Sigmoid colon (tissue), 6 donors: ENCODE measurements at regions not wholly inside any gene's neighbourhood (a gene's known extent, or its start where the extent isn't known, plus 50 kb on each side); places are given as distances from the start of the nearest gene placed in this dataset.
"Not testable (repeated sequence)": the region's sequence is repeated elsewhere in the genome, so short reads cannot be mapped to it uniquely, and the experiment has no call there.

ENCODE experiments used
- DNase-seq: peaks from one replicate; pipeline ENCODE4 v3.0.0-alpha.2; 2019
- H3K27ac ChIP-seq, 4 donors: fragments of 200-600 bp; sonication (generic); one replicate each; pipeline ENCODE4 v1.5.1; 2016 to 2019; ENCODE audit warnings: mild to moderate bottlenecking in 1 of 4
- H3K27me3 ChIP-seq, 3 donors: fragments of 200-600 bp; sonication (generic); one replicate each; pipeline ENCODE4 v1.5.1; 2019; ENCODE audit warnings: mild to moderate bottlenecking in 1 of 3
- H3K36me3 ChIP-seq, 4 donors: fragments of 200-600 bp; sonication (generic); one replicate each; pipeline ENCODE4 v1.5.1; 2016 to 2019
- H3K4me1 ChIP-seq, 4 donors: fragments of 200-600 bp; sonication (generic); one replicate each; pipeline ENCODE4 v1.5.1; 2017 to 2019
- H3K4me3 ChIP-seq, 4 donors: fragments of 200-600 bp; sonication (generic); one replicate each; pipeline ENCODE4 v1.5.1; 2017 to 2019; ENCODE audit warnings: mild to moderate bottlenecking in 2 of 4, moderate library complexity in 1 of 4
- H3K9me3 ChIP-seq, 4 donors: fragments of 200-600 bp in 3 of 4; sonication (generic) in 3 of 4; one replicate each; pipeline versions ENCODE4 v1.5.1 to v1.6.1; 2013 to 2019
- CTCF ChIP-seq, 4 experiments: fragments of 450-650 bp in 3 of 4; fragments of 200-600 bp in 1 of 4; IDR thresholded peaks; one replicate each; pipeline ENCODE4 v1.5.1; 2016 to 2019; ENCODE audit warnings: antibody characterized with exemption in 4 of 4, mild to moderate bottlenecking in 3 of 4, moderate library complexity in 2 of 4
- EP300 ChIP-seq, 4 donors: sonication (generic); formaldehyde crosslinking; IDR thresholded peaks; one replicate each; pipeline ENCODE4 v1.6.1; 2017; ENCODE audit warnings: antibody characterized with exemption in 4 of 4
- POLR2A ChIP-seq, 2 donors: fragments of 450-650 bp; IDR thresholded peaks; one replicate each; pipeline ENCODE4 v1.6.1; 2016; ENCODE audit warnings: antibody characterized with exemption in 2 of 2, mild to moderate bottlenecking in 2 of 2, moderate library complexity in 2 of 2
- POLR2AphosphoS5 ChIP-seq, 4 donors: sonication (generic); formaldehyde crosslinking; IDR thresholded peaks; one replicate each; pipeline ENCODE4 v1.6.1; 2017; ENCODE audit warnings: antibody characterized with exemption in 4 of 4
- WGBS, 2 donors: extraction: QIAGEN DNeasy Blood & Tissue Kit; methylation state at CpG; one replicate each; pipeline ENCODE4 v1.1.7; 2013; 5-methylcytosine and 5-hydroxymethylcytosine counted together
- intact Hi-C: fragments of 100-400 bp; cut with DNase I; formaldehyde crosslinking; loops from one replicate; pipeline ENCODE4 v1.15.1; 2023
- donor health status: healthy with polysubstance abuse.
- donor health status: healthy.

- H3K36me3 ChIP-seq = no peaks in the 10 kb centered on the region
- intact Hi-C loops = no loop called here
- WGBS, 2 donors = 84 to 85% methylated on average over 7 of the region's 7 CpGs
- no peaks in the 10 kb centered on the region for H3K27me3 ChIP-seq
- no peaks in the 10 kb centered on the region for H3K4me1 ChIP-seq
- no peak overlapping the region for H3K4me3 ChIP-seq
- no peak for TF ChIP-seq POLR2AphosphoS5 (IDR thresholded peaks at IDR 0.05)
- no peak for TF ChIP-seq EP300 (IDR thresholded peaks at IDR 0.05)
- TF ChIP-seq POLR2A (IDR thresholded peaks at IDR 0.05) = no peak
- no peak for TF ChIP-seq CTCF (IDR thresholded peaks at IDR 0.05)
- H3K9me3 ChIP-seq = peaks cover 0 to 4% (median 0%) of the 10 kb centered on the region in 4 donors
- DNase-seq = no peak
- no peak overlapping the region for H3K27ac ChIP-seq
Measured at GRCh38 chr5:2075365-2075764, 192.6 kb upstream of the IRX4 start.

DNA sequence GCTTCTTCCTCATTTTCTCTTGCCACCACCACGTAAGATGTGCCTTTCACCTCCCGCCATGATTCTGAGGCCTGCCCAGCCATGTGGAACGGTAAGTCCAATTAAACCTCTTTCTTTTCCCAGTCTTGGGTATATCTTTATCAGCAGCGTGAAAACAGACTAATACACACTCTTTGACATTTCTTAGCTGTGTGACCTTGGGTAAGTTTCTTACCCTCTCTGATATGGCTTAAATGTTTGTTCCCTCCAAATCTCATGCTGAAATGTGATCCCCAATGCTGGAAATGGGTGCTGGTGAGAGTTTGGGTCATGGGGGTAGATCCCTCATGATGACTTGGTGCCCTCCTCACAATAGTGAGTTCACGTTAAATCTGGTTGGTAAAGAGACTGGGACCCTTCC lies 188.8 kb upstream of the IRX4 start:
- Histone ChIP-seq H3K9me3 (no peaks in the 10 kb centered on the region), H3K4me1 (no peaks in the 10 kb centered on the region), H3K27me3 (no peaks in the 10 kb centered on the region), H3K36me3 (no peaks in the 10 kb centered on the region), H3K4me3 (no peak overlapping the region), H3K27ac (no peak overlapping the region)
- intact Hi-C loops = no loop called here
- TF ChIP-seq CTCF (IDR thresholded peaks at IDR 0.05) (no peak), POLR2AphosphoS5 (IDR thresholded peaks at IDR 0.05) (no peak), POLR2A (IDR thresholded peaks at IDR 0.05) (no peak), EP300 (IDR thresholded peaks at IDR 0.05) (no peak)
- WGBS, 2 donors = 89 to 90% methylated on average over 5 of the region's 5 CpGs
- no peak for DNase-seq

DNA sequence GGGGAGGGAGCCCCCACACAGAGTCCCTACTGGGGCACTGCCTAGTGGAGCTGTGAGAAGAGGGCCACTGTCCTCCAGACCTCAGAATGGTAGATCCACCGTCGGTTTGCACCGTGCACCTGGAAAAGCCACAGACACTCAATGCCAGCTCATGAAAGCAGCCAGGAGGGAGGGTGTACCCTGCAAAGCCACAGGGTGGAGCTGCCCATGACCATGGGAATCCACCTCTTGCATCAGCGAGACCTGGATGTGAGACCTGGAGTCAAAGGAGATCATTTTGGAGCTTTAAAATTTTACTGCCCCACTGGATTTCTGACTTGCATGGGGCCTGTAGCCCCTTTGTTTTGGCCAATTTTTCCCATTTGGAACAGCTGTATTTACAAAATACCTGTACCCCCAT lies 188.1 kb upstream of the IRX4 start:
- H3K4me3 ChIP-seq, DNase-seq, H3K9me3 ChIP-seq, H3K36me3 ChIP-seq, H3K4me1 ChIP-seq, H3K27me3 ChIP-seq, H3K27ac ChIP-seq, intact Hi-C loops: not testable (repeated sequence)
- 70 to 90% methylated on average over 4 of the region's 4 CpGs for WGBS, 2 donors

GRCh38 chr5:2068531-2068930 lies 185.8 kb upstream of the IRX4 start:
- Histone ChIP-seq H3K4me1 (no peaks in the 10 kb centered on the region), H3K4me3 (no peak overlapping the region), H3K36me3 (no peaks in the 10 kb centered on the region), H3K27ac (no peak overlapping the region), H3K27me3 (no peaks in the 10 kb centered on the region), H3K9me3 (no peaks in the 10 kb centered on the region)
- WGBS, 2 donors = 62 to 67% methylated on average over 13 of the region's 13 CpGs
- intact Hi-C loops = no loop called here
- TF ChIP-seq POLR2AphosphoS5 (IDR thresholded peaks at IDR 0.05) = no peak
- no peak for TF ChIP-seq CTCF (IDR thresholded peaks at IDR 0.05)
- TF ChIP-seq POLR2A (IDR thresholded peaks at IDR 0.05) = no peak
- TF ChIP-seq EP300 (IDR thresholded peaks at IDR 0.05) = no peak
- no peak for DNase-seq

DNA sequence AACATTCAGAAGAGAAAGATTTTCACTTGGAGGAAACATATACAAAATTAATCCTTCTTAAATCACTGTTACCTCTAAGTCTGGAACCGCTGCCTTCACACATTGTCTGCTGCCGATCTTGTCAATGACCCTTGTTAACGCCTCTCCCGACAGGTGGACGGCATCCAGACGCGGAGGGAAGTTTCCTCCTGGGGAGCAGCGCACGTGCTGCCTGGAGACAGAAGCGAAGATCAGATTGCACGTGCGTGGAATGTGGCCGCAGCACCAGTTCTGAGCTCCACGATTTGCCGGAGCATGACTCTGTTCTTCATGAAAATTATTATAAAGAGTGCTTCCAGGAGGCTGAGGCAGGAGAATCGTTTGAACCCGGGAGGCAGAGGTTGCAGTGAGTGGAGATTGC lies 183.6 kb upstream of the IRX4 start:
- H3K27me3 ChIP-seq = no peaks in the 10 kb centered on the region
- H3K4me3 ChIP-seq = no peak overlapping the region
- H3K27ac ChIP-seq = no peak overlapping the region
- 73 to 82% methylated on average over 17 of the region's 17 CpGs for whole genome bisulfite sequencing, 2 donors
- H3K9me3 ChIP-seq = no peaks in the 10 kb centered on the region
- intact Hi-C loops = no loop called here
- no peaks in the 10 kb centered on the region for H3K36me3 ChIP-seq
- no peak for DNase-seq
- H3K4me1 ChIP-seq = no peaks in the 10 kb centered on the region
- TF ChIP-seq CTCF (IDR thresholded peaks at IDR 0.05) (no peak), EP300 (IDR thresholded peaks at IDR 0.05) (no peak), POLR2AphosphoS5 (IDR thresholded peaks at IDR 0.05) (no peak), POLR2A (IDR thresholded peaks at IDR 0.05) (no peak)

DNA sequence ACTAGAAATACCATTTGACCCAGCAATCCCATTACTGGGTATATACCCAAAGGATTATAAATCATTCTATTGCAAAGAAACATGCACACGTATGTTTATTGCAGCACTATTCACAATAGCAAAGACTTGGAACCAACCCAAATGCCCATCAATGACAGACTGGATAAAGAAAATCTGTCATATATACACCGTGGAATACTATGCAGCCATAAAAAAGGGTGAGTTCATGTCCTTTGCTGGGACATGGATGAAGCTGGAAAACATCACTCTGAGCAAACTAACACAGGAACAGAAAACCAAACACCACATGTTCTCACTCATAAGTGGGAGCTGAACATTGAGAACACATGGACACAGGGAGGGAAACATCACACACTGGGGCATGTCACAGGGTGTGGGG lies 180.7 kb upstream of the IRX4 start:
- H3K36me3 ChIP-seq, H3K27me3 ChIP-seq, intact Hi-C loops, DNase-seq, H3K9me3 ChIP-seq, H3K4me3 ChIP-seq, H3K4me1 ChIP-seq, H3K27ac ChIP-seq: not testable (repeated sequence)
- 51 to 85% methylated on average over 2 of the region's 2 CpGs for WGBS, 2 donors
